Activated CD8-positive, alpha-beta T cell treated with anti-CD3 and anti-CD28 coated beads for 36 hours (primary cell): ENCODE measurements at regions not wholly inside any gene's neighbourhood (a gene's known extent, or its start where the extent isn't known, plus 50 kb on each side); places are given as distances from the start of the nearest gene placed in this dataset.

ENCODE experiments used
- ATAC-seq: fragments of 200-7000 bp; cut with Tn5 transposase; one replicate; pipeline ENCODE4 v1.10.0; 2021; ENCODE audit warnings: mild to moderate bottlenecking, moderate library complexity
- CTCF ChIA-PET: fragments of 350-600 bp; sonication (Branson Sonifier 250); formaldehyde crosslinking; loops from one replicate; lab custom pipeline; 2021; ENCODE audit warnings: antibody characterized with exemption; lab: Charles Lee
- POLR2A ChIA-PET: fragments of 350-600 bp; sonication (Branson Sonifier 250); formaldehyde crosslinking; loops from one replicate; lab custom pipeline; 2021; ENCODE audit warnings: antibody characterized with exemption; lab: Charles Lee
- DNase-seq: peaks from one replicate; pipeline ENCODE4 v3.0.0-alpha.2; 2020
- H3K27ac Mint-ChIP-seq: one replicate; pipeline ENCODE4 v1.8.0; 2021; ENCODE audit warnings: mild to moderate bottlenecking, mixed read lengths
- H3K27me3 Mint-ChIP-seq: one replicate; pipeline ENCODE4 v1.8.0; 2021; ENCODE audit warnings: mixed read lengths
- H3K36me3 Mint-ChIP-seq: one replicate; pipeline ENCODE4 v1.8.0; 2021; ENCODE audit warnings: low read depth, mixed read lengths
- H3K4me1 Mint-ChIP-seq: one replicate; pipeline ENCODE4 v1.8.0; 2021; ENCODE audit warnings: low read depth, mixed read lengths
- H3K4me3 Mint-ChIP-seq: one replicate; pipeline ENCODE4 v1.8.0; 2021; ENCODE audit warnings: mild to moderate bottlenecking, moderate library complexity, mixed read lengths
- H3K9me3 Mint-ChIP-seq: one replicate; pipeline ENCODE4 v1.8.0; 2021; ENCODE audit warnings: mixed read lengths
- CTCF ChIP-seq: fragments of 200-600 bp; IDR thresholded peaks from one replicate; pipeline ENCODE4 v1.8.0; 2022; ENCODE audit warnings: antibody characterized with exemption, mild to moderate bottlenecking
- intact Hi-C: fragments of 100-400 bp; cut with micrococcal nuclease; formaldehyde crosslinking; loops from one replicate; pipeline ENCODE4 v1.10.0; 2022

DNA sequence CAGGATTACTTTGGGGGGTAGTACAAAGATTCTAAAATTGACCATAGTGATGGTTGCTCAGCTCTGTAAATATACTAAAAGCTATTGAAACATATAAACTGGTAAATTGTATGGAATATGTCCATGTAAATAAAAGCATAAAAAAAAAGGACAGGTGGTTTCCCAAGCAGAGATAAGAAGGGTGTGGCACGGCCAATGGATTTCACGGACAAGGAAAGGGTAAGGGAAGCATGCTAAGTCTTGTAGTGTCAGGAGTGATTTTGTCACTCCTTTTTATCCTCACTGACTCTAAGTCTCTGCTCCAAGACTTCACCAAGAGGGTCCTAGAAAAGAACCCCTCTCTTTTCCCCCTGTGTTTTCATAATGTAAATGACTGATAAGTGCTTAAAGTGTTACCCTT lies 229.2 kb downstream of the SPTSSA start:
- POLR2A ChIA-PET = no interaction called here
- intact Hi-C loops = no loop called here
- DNase-seq (no peak), ATAC-seq (no peak)
- Mint-ChIP-seq H3K9me3 (no peaks in the 10 kb centered on the region), H3K27ac (no peak overlapping the region), H3K27me3 (peaks cover 3% of the 10 kb centered on the region), H3K36me3 (no peaks in the 10 kb centered on the region), H3K4me3 (no peak overlapping the region), H3K4me1 (no peaks in the 10 kb centered on the region)
- CTCF ChIA-PET = no interaction called here
- TF ChIP-seq CTCF = no peak

- POLR2A ChIA-PET = no interaction called here
- ATAC-seq (no peak), DNase-seq (no peak)
- Mint-ChIP-seq H3K36me3 (no peaks in the 10 kb centered on the region), H3K9me3 (no peaks in the 10 kb centered on the region), H3K27ac (no peak overlapping the region), H3K27me3 (peaks cover 3% of the 10 kb centered on the region), H3K4me1 (no peaks in the 10 kb centered on the region), H3K4me3 (no peak overlapping the region)
- CTCF ChIA-PET = no interaction called here
- TF ChIP-seq CTCF = no peak
- intact Hi-C loops = no loop called here
Observed at GRCh38 chr14:34231626-34232025, 230.4 kb downstream of the SPTSSA start.

DNA sequence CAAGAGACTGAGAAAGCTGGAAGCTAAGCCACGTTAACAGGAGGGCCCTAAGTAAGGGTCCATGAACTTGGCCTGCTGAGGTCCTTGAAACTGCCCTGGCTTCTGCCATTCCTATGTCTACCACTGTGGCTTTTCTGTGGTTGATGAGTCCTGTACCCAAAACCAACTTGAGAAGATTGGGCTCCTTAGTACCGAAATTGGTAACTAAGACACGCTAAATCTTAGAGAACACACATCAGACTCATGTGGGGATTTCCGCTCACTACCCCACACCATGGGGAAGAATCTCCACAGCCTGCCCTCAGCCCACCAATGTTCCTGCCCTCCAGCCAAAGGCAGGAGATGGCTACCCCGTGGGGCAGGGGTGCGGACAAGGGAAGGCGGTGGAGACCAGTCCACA lies 232.9 kb downstream of the SPTSSA start:
- no peak for TF ChIP-seq CTCF
- ATAC-seq (no peak), DNase-seq (no peak)
- CTCF ChIA-PET = interaction anchor here (1.2 to 1.9 kb wide), 11 partner anchors 14 to 436 kb away, joined by 3 to 14 read pairs (median 4); no protein-coding TSS in a partner anchor
- Mint-ChIP-seq H3K9me3 (no peaks in the 10 kb centered on the region), H3K4me3 (no peak overlapping the region), H3K4me1 (no peaks in the 10 kb centered on the region), H3K36me3 (no peaks in the 10 kb centered on the region), H3K27me3 (peaks cover 3% of the 10 kb centered on the region), H3K27ac (no peak overlapping the region)
- intact Hi-C loops = no loop called here
- POLR2A ChIA-PET = no interaction called here

- no peaks in the 10 kb centered on the region for H3K36me3 Mint-ChIP-seq
- no peak for ATAC-seq
- H3K27ac Mint-ChIP-seq = no peak overlapping the region
- intact Hi-C loops = no loop called here
- no peak overlapping the region for H3K4me3 Mint-ChIP-seq
- H3K27me3 Mint-ChIP-seq = peaks cover 5% of the 10 kb centered on the region
- CTCF ChIA-PET = interaction anchor here (0.6 to 1.9 kb wide), 19 partner anchors 11 to 436 kb away, joined by 3 to 14 read pairs (median 4); no protein-coding TSS in a partner anchor
- H3K9me3 Mint-ChIP-seq = no peaks in the 10 kb centered on the region
- POLR2A ChIA-PET = no interaction called here
- no peak for TF ChIP-seq CTCF
- H3K4me1 Mint-ChIP-seq = no peaks in the 10 kb centered on the region
- DNase-seq = no peak
Observed at GRCh38 chr14:34228650-34228976, 233.4 kb downstream of the SPTSSA start.

- intact Hi-C loops = loop anchor here (2.0 kb wide), 1 partner anchor 389 kb away; no protein-coding TSS in a partner anchor
- no peaks in the 10 kb centered on the region for H3K36me3 Mint-ChIP-seq
- H3K27ac Mint-ChIP-seq = no peak overlapping the region
- no peaks in the 10 kb centered on the region for H3K9me3 Mint-ChIP-seq
- DNase-seq = peak; percentile 68
- peak; percentile 79 for TF ChIP-seq CTCF
- no peak overlapping the region for H3K4me3 Mint-ChIP-seq
- POLR2A ChIA-PET = no interaction called here
- CTCF ChIA-PET = interaction anchor here (0.6 to 1.9 kb wide), 18 partner anchors 12 to 435 kb away, joined by 3 to 14 read pairs (median 4); no protein-coding TSS in a partner anchor
- ATAC-seq = peak; percentile 90
- H3K4me1 Mint-ChIP-seq = no peaks in the 10 kb centered on the region
- peaks cover 9% of the 10 kb centered on the region for H3K27me3 Mint-ChIP-seq
Observed at GRCh38 chr14:34227834-34228649, 234.0 kb downstream of the SPTSSA start.
